ENCODE measurements at regions not wholly inside any gene's neighbourhood (a gene's known extent, or its start where the extent isn't known, plus 50 kb on each side); places are given as distances from the start of the nearest gene placed in this dataset.

DNA sequence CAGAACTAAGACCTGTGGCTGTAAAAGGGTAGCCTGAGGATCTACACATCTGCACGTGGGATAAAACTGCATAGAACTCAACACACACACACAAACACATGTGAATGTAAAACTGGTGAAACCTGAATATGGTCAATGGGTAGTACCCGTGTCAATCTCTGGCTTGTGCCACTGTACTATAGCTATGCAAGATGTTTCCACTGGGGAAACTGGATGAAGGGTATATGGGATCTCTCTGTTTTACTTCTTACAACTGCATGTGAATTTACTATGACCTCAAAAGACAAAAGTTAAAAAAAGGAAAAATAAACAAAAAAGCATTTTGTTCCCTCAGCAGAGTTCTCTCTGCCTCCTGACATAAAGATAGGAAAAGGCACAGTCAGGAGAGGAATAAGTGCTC lies 143.3 kb upstream of the LHX1 start:
- no TSS peak for BruUV-seq (replicated peaks)
- peaks cover 9% of the 10 kb centered on the region; the same call in 1 of the 2 replicates for H3K27me3 ChIP-seq (ENCODE audit: insufficient read depth, low read length)
- H3K79me2 ChIP-seq (ENCODE audit: insufficient read depth, low read length), result no peaks in the 10 kb centered on the region
- H2AFZ ChIP-seq (ENCODE audit: low read depth, low read length, poor library complexity, severe bottlenecking), result no peak overlapping the region
- H3K27ac ChIP-seq (ENCODE audit: low read depth, low read length), result no peak overlapping the region
- RAD21 ChIA-PET (ENCODE audit: low non-redundant PET in 1 of 2, low total read pairs in 2 of 2, uncharacterized antibody in 2 of 2, unreplicated experiment in 2 of 2), result no interaction called here
- CTCF ChIA-PET, result no interaction called here
- intact Hi-C loops (cut with micrococcal nuclease), result no loop called here
- no peaks in the 10 kb centered on the region for H3K9me3 ChIP-seq (ENCODE audit: control insufficient read depth in 1 of 2, insufficient read depth in 1 of 2, low read depth in 1 of 2, low read length in 2 of 2)
- no peak for ATAC-seq
- no peak overlapping the region for H3K4me3 ChIP-seq (replicated peaks in 1 of 2; ENCODE audit: low read depth in 1 of 2, low read length in 2 of 2)
- POLR2A ChIA-PET, result no interaction called here
- H3K4me1 ChIP-seq (ENCODE audit: control insufficient read depth in 1 of 2, insufficient read depth in 2 of 2, low read length in 2 of 2), result no peaks in the 10 kb centered on the region
- no peaks in the 10 kb centered on the region for H3K36me3 ChIP-seq (ENCODE audit: control insufficient read depth in 1 of 2, insufficient read depth in 2 of 2, low read length in 2 of 2)
- TF ChIP-seq ZFX (IDR thresholded peaks at IDR 0.05) (no peak), JUND (IDR thresholded peaks at IDR 0.05) (no peak), CEBPB (IDR thresholded peaks at IDR 0.05; ENCODE audit: low read depth) (no peak), EZH2phosphoT487 (IDR thresholded peaks at IDR 0.05; ENCODE audit: borderline replicate concordance) (no peak), CBX3 (IDR thresholded peaks at IDR 0.05; ENCODE audit: low read depth) (no peak), SIN3A (IDR thresholded peaks at IDR 0.05; ENCODE audit: low read depth) (no peak), POLR2AphosphoS5 (IDR thresholded peaks at IDR 0.05; ENCODE audit: low read depth, low read length) (no peak), EZH2 (IDR thresholded peaks at IDR 0.05) (no peak), POLR2A (IDR thresholded peaks at IDR 0.05; ENCODE audit: borderline replicate concordance, extremely low read depth, insufficient read depth, insufficient read length) (no peak), RAD21 (IDR thresholded peaks at IDR 0.05; ENCODE audit: low read depth) (no peak), TCF7L2 (IDR thresholded peaks at IDR 0.05; ENCODE audit: borderline replicate concordance, extremely low read depth, insufficient read depth, insufficient read length) (no peak), FOSL1 (IDR thresholded peaks at IDR 0.05; ENCODE audit: low read depth) (no peak), SRF (IDR thresholded peaks at IDR 0.05; ENCODE audit: low read depth) (no peak), EGR1 (IDR thresholded peaks at IDR 0.05; ENCODE audit: low read depth) (no peak)
- TF ChIP-seq, protein P1, sequence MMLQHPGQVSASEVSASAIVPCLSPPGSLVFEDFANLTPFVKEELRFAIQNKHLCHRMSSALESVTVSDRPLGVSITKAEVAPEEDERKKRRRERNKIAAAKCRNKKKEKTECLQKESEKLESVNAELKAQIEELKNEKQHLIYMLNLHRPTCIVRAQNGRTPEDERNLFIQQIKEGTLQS (IDR thresholded peaks at IDR 0.05), result no peak
- TF ChIP-seq, protein P2, sequence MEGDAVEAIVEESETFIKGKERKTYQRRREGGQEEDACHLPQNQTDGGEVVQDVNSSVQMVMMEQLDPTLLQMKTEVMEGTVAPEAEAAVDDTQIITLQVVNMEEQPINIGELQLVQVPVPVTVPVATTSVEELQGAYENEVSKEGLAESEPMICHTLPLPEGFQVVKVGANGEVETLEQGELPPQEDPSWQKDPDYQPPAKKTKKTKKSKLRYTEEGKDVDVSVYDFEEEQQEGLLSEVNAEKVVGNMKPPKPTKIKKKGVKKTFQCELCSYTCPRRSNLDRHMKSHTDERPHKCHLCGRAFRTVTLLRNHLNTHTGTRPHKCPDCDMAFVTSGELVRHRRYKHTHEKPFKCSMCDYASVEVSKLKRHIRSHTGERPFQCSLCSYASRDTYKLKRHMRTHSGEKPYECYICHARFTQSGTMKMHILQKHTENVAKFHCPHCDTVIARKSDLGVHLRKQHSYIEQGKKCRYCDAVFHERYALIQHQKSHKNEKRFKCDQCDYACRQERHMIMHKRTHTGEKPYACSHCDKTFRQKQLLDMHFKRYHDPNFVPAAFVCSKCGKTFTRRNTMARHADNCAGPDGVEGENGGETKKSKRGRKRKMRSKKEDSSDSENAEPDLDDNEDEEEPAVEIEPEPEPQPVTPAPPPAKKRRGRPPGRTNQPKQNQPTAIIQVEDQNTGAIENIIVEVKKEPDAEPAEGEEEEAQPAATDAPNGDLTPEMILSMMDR (IDR thresholded peaks at IDR 0.05 in 2 of 3, conservative IDR thresholded peaks at IDR 0.05 in 1 of 3; ENCODE audit: borderline replicate concordance in 1 of 3, insufficient read depth in 1 of 3, low read depth in 2 of 3, low read length in 2 of 3), result no peak
- TF ChIP-seq, protein P3, sequence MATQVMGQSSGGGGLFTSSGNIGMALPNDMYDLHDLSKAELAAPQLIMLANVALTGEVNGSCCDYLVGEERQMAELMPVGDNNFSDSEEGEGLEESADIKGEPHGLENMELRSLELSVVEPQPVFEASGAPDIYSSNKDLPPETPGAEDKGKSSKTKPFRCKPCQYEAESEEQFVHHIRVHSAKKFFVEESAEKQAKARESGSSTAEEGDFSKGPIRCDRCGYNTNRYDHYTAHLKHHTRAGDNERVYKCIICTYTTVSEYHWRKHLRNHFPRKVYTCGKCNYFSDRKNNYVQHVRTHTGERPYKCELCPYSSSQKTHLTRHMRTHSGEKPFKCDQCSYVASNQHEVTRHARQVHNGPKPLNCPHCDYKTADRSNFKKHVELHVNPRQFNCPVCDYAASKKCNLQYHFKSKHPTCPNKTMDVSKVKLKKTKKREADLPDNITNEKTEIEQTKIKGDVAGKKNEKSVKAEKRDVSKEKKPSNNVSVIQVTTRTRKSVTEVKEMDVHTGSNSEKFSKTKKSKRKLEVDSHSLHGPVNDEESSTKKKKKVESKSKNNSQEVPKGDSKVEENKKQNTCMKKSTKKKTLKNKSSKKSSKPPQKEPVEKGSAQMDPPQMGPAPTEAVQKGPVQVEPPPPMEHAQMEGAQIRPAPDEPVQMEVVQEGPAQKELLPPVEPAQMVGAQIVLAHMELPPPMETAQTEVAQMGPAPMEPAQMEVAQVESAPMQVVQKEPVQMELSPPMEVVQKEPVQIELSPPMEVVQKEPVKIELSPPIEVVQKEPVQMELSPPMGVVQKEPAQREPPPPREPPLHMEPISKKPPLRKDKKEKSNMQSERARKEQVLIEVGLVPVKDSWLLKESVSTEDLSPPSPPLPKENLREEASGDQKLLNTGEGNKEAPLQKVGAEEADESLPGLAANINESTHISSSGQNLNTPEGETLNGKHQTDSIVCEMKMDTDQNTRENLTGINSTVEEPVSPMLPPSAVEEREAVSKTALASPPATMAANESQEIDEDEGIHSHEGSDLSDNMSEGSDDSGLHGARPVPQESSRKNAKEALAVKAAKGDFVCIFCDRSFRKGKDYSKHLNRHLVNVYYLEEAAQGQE (IDR thresholded peaks at IDR 0.05; ENCODE audit: low read depth), result no peak
- TF ChIP-seq, protein P4, sequence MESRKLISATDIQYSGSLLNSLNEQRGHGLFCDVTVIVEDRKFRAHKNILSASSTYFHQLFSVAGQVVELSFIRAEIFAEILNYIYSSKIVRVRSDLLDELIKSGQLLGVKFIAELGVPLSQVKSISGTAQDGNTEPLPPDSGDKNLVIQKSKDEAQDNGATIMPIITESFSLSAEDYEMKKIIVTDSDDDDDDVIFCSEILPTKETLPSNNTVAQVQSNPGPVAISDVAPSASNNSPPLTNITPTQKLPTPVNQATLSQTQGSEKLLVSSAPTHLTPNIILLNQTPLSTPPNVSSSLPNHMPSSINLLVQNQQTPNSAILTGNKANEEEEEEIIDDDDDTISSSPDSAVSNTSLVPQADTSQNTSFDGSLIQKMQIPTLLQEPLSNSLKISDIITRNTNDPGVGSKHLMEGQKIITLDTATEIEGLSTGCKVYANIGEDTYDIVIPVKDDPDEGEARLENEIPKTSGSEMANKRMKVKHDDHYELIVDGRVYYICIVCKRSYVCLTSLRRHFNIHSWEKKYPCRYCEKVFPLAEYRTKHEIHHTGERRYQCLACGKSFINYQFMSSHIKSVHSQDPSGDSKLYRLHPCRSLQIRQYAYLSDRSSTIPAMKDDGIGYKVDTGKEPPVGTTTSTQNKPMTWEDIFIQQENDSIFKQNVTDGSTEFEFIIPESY (IDR thresholded peaks at IDR 0.05; ENCODE audit: extremely low read depth, insufficient replicate concordance, low read length), result no peak
- DNase-seq (ENCODE audit: low read depth, low spot score), result no peak
- no peak overlapping the region for H3K4me2 ChIP-seq (ENCODE audit: low read length)
- no peaks in the 10 kb centered on the region for H4K20me1 ChIP-seq (ENCODE audit: insufficient read depth)
- H3K9ac ChIP-seq (ENCODE audit: low read length), result no peak overlapping the region
- H3K9me2 ChIP-seq (ENCODE audit: insufficient read depth), result no peaks in the 10 kb centered on the region
